Spleen (tissue), 7 donors: ENCODE measurements at regions not wholly inside any gene's neighbourhood (a gene's known extent, or its start where the extent isn't known, plus 50 kb on each side); places are given as distances from the start of the nearest gene placed in this dataset.

Experiments used
- POLR2A ChIP-seq, 3 donors: fragments of 450-650 bp; IDR thresholded peaks; one replicate each; pipeline ENCODE4 v1.5.1; 2017; ENCODE audit warnings: antibody characterized with exemption in 3 of 3, mild to moderate bottlenecking in 1 of 3
- POLR2AphosphoS5 ChIP-seq, 3 donors: sonication (generic); formaldehyde crosslinking; IDR thresholded peaks; one replicate each; pipeline ENCODE4 v1.5.1; 2017; ENCODE audit warnings: antibody characterized with exemption in 3 of 3
- TF ChIP-seq, protein P1 (sequence below), 11 experiments: fragments of 200-600 bp in 7 of 11; fragments of 450-650 bp in 4 of 11; sonication (generic) in 4 of 11; IDR thresholded peaks in 8 of 11; conservative IDR thresholded peaks in 3 of 11; 1 replicate in 7 of 11; 2 replicates in 4 of 11; pipeline versions ENCODE4 v1.4.0 to v1.8.0; 2016 to 2021; ENCODE audit warnings: antibody characterized with exemption in 11 of 11, inconsistent platforms in 4 of 11, mild to moderate bottlenecking in 1 of 11
- donor health status: DM: no; HTN: no; CAD: no; lungs with moderate emphysema.
- donor health status: DM: no; HTN: no; CAD: no.
- donor health status: DM: no; HTN: no; CAD: no.

DNA sequence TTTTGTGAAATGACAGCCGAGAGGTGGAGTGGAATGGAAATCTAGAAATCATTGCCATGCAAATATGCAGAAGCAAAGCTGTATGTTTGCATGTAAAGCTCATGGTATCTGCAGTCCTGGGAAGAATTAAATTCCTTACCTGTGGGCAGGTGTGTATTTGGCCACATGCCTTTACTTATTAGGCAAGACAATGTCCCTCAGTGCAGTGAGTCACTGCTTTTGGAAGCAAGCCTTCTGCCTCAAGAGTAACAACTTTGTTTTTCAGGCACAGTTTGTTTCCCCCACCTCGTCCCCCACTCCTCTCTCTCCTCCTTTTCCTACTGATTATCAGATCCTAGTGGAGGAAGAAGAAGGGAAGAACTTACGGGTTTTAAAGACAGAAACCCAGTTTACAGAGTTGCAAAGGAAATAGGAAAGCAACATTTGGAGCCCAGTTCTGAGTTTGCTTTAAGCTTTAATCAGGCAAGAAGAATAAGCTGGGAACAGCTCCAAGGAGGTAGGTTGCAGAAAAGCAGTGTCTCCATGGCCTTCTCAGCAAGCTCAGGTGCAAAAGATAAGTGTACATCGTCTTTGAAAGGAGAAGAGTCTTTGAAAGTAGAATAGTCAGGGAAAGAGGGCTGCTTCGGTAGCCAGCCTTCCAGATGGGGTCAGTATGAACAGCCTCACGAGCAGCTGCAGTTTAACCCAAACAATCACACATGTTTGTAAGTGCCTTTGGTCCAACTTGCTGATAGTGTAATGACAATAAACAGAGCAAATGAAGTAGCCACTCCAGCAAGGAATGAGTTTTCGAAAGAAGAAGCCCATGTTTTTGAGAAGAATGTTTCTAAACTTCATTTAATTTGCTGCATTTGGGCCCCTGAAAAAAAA lies 190.1 kb downstream of the KLF5 start:
- TF ChIP-seq POLR2AphosphoS5 (IDR thresholded peaks at IDR 0.05) (no peak), POLR2A (IDR thresholded peaks at IDR 0.05) (no peak)
- TF ChIP-seq, protein P1, sequence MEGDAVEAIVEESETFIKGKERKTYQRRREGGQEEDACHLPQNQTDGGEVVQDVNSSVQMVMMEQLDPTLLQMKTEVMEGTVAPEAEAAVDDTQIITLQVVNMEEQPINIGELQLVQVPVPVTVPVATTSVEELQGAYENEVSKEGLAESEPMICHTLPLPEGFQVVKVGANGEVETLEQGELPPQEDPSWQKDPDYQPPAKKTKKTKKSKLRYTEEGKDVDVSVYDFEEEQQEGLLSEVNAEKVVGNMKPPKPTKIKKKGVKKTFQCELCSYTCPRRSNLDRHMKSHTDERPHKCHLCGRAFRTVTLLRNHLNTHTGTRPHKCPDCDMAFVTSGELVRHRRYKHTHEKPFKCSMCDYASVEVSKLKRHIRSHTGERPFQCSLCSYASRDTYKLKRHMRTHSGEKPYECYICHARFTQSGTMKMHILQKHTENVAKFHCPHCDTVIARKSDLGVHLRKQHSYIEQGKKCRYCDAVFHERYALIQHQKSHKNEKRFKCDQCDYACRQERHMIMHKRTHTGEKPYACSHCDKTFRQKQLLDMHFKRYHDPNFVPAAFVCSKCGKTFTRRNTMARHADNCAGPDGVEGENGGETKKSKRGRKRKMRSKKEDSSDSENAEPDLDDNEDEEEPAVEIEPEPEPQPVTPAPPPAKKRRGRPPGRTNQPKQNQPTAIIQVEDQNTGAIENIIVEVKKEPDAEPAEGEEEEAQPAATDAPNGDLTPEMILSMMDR (IDR thresholded peaks at IDR 0.05 in 8 of 11, conservative IDR thresholded peaks at IDR 0.05 in 3 of 11), result no peak
